ENCODE measurements at regions not wholly inside any gene's neighbourhood (a gene's known extent, or its start where the extent isn't known, plus 50 kb on each side); places are given as distances from the start of the nearest gene placed in this dataset.

DNA sequence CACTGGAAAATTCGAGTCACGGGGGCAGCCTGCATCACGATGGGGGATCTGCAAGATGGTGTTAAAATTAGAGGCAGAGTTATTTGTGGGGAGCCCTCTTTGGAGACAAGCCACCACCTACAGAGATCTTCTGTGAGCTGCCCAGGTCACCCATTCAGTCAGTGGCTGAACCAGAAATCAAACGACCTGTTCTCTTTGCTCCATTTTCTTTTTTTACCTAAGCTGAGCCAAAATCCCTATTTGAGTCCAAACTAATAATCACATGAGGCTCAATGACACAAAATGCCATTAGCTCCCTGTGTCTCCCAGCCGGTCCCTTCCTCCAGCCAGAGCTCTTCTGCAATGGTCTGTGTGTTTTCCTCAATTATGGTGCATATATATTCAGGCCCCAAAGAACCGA, 394.2 kb downstream of the AGTPBP1 start:
- Histone ChIP-seq H3K27me3 (replicated peaks; ENCODE audit: insufficient read depth, low read depth, low read length, poor library complexity) (peaks cover 32% of the 10 kb centered on the region), H3K4me1 (ENCODE audit: insufficient read depth, low read length, poor library complexity, severe bottlenecking) (no peaks in the 10 kb centered on the region), H3K36me3 (ENCODE audit: insufficient read depth, low read length, poor library complexity, severe bottlenecking) (no peaks in the 10 kb centered on the region), H3K4me3 (ENCODE audit: low read depth, low read length, poor library complexity, severe bottlenecking) (no peak overlapping the region), H3K27ac (ENCODE audit: low read depth, low read length, poor library complexity, severe bottlenecking) (no peak overlapping the region), H3K9me3 (ENCODE audit: low read depth, low read length, poor library complexity, severe bottlenecking) (no peaks in the 10 kb centered on the region)
- no peak for DNase-seq (ENCODE audit: low spot score)
- no TSS peak for BruUV-seq (replicated peaks)
- intact Hi-C loops (cut with micrococcal nuclease; ENCODE audit: unreplicated experiment), result no loop called here
- TF ChIP-seq EZH2 (IDR thresholded peaks at IDR 0.05; ENCODE audit: borderline replicate concordance, low read depth, low read length, poor library complexity, severe bottlenecking), result no peak
- TF ChIP-seq, protein P1, sequence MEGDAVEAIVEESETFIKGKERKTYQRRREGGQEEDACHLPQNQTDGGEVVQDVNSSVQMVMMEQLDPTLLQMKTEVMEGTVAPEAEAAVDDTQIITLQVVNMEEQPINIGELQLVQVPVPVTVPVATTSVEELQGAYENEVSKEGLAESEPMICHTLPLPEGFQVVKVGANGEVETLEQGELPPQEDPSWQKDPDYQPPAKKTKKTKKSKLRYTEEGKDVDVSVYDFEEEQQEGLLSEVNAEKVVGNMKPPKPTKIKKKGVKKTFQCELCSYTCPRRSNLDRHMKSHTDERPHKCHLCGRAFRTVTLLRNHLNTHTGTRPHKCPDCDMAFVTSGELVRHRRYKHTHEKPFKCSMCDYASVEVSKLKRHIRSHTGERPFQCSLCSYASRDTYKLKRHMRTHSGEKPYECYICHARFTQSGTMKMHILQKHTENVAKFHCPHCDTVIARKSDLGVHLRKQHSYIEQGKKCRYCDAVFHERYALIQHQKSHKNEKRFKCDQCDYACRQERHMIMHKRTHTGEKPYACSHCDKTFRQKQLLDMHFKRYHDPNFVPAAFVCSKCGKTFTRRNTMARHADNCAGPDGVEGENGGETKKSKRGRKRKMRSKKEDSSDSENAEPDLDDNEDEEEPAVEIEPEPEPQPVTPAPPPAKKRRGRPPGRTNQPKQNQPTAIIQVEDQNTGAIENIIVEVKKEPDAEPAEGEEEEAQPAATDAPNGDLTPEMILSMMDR (conservative IDR thresholded peaks at IDR 0.05; ENCODE audit: low read depth, low read length), result no peak
- ChIA-PET POLR2A (ENCODE audit: low non-redundant PET) (no interaction called here), CTCF (no interaction called here)

DNA sequence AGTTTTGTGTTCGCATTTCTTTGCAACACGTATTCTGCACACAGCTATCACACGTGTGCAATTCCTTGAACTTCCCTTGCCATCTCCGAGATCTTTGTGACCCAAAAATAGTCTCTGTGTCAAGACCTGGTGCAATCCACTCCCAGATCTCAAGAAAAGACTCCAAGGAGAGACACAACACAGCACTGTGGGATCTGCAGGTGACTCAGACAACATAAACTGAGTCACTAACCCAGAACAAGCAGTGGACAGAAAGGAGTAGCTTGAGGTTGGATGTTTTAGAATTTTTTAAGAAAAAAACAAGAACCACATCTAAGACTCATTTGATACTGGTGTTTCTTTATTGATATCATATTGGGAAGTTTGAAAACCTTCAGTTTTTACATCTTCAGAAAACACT, 396.9 kb downstream of the AGTPBP1 start:
- H3K9me3 ChIP-seq (ENCODE audit: low read depth, low read length, poor library complexity, severe bottlenecking), result no peaks in the 10 kb centered on the region
- BruUV-seq (replicated peaks), result no TSS peak
- no peaks in the 10 kb centered on the region for H3K36me3 ChIP-seq (ENCODE audit: insufficient read depth, low read length, poor library complexity, severe bottlenecking)
- no peak overlapping the region for H3K4me3 ChIP-seq (ENCODE audit: low read depth, low read length, poor library complexity, severe bottlenecking)
- no peak for DNase-seq (ENCODE audit: low spot score)
- peaks cover 51% of the 10 kb centered on the region for H3K27me3 ChIP-seq (replicated peaks; ENCODE audit: insufficient read depth, low read depth, low read length, poor library complexity)
- ChIA-PET CTCF (no interaction called here), POLR2A (ENCODE audit: low non-redundant PET) (no interaction called here)
- intact Hi-C loops (cut with micrococcal nuclease; ENCODE audit: unreplicated experiment), result no loop called here
- H3K27ac ChIP-seq (ENCODE audit: low read depth, low read length, poor library complexity, severe bottlenecking), result no peak overlapping the region
- no peaks in the 10 kb centered on the region for H3K4me1 ChIP-seq (ENCODE audit: insufficient read depth, low read length, poor library complexity, severe bottlenecking)
- TF ChIP-seq, protein P1 (conservative IDR thresholded peaks at IDR 0.05; ENCODE audit: low read depth, low read length), result no peak
- no peak for TF ChIP-seq EZH2 (IDR thresholded peaks at IDR 0.05; ENCODE audit: borderline replicate concordance, low read depth, low read length, poor library complexity, severe bottlenecking)

- H3K4me1 ChIP-seq (ENCODE audit: insufficient read depth, low read length, poor library complexity, severe bottlenecking), result no peaks in the 10 kb centered on the region
- BruUV-seq (replicated peaks), result no TSS peak
- no peak for DNase-seq (ENCODE audit: low spot score)
Observed at GRCh38 chr9:85339338-85339737, 402.4 kb downstream of the AGTPBP1 start.

More at GRCh38 chr9:85339338-85339737, 402.4 kb downstream of the AGTPBP1 start:
- Histone ChIP-seq H3K36me3 (ENCODE audit: insufficient read depth, low read length, poor library complexity, severe bottlenecking) (no peaks in the 10 kb centered on the region), H3K4me3 (ENCODE audit: low read depth, low read length, poor library complexity, severe bottlenecking) (no peak overlapping the region), H3K27me3 (replicated peaks; ENCODE audit: insufficient read depth, low read depth, low read length, poor library complexity) (peaks cover 49% of the 10 kb centered on the region), H3K9me3 (ENCODE audit: low read depth, low read length, poor library complexity, severe bottlenecking) (no peaks in the 10 kb centered on the region), H3K27ac (ENCODE audit: low read depth, low read length, poor library complexity, severe bottlenecking) (no peak overlapping the region)
- POLR2A ChIA-PET (ENCODE audit: low non-redundant PET), result no interaction called here
- CTCF ChIA-PET, result no interaction called here
- TF ChIP-seq EZH2 (IDR thresholded peaks at IDR 0.05; ENCODE audit: borderline replicate concordance, low read depth, low read length, poor library complexity, severe bottlenecking), result no peak
- TF ChIP-seq, protein P1 (conservative IDR thresholded peaks at IDR 0.05; ENCODE audit: low read depth, low read length), result no peak
- intact Hi-C loops (cut with micrococcal nuclease; ENCODE audit: unreplicated experiment), result no loop called here
